Mesenteric fat pad (tissue), 1 donor: ENCODE measurements at regions not wholly inside any gene's neighbourhood (a gene's known extent, or its start where the extent isn't known, plus 50 kb on each side); places are given as distances from the start of the nearest gene placed in this dataset.

Experiments
- DNase-seq: peaks from one replicate; pipeline ENCODE4 v3.0.0-alpha.2; 2020; ENCODE audit warnings: low spot score
- donor health status: DM: yes; HTN: yes; CAD: no.

DNA sequence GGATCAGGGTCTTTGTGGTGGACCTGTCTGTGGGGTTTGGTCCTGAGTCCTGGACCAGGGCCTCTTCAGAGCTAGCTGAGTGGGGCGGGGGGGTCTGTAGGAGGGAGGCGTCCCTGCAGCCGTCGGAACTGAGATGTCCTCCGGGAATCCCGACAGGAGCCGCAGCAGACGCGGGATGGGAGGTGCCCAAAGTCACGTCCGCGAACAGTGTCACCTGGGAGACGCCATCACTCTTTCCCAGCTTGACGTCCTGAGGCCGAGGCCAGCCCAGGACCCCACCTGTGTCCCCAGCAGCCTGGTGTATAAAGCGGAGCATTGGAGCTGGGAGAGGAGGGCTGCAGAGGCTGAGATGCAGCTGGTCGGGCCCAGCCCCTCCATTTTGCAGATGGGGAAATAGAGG is 1234.7 kb downstream of the BRD1 start:
- DNase-seq = no peak

GRCh38 chr22:48592488-48592887 is 1235.2 kb downstream of the BRD1 start:
- DNase-seq = no peak

DNA sequence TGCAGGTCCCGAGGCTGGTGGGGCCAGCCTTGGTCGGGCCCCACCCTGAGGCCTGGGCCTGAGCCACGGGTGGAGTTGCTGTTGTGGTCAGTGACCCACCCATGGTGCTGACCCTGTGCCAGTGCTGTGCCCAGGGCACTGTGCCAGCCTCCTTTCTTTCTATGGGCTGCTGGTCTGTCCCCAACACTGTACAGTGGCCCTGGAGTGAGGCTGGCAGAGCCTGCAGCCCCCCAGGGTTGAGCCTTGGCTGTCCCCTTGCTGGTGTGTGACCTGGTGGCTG is 1235.7 kb downstream of the BRD1 start:
- no peak for DNase-seq

- DNase-seq = no peak
Observed at GRCh38 chr22:48591286-48592065, 1236.2 kb downstream of the BRD1 start.

GRCh38 chr22:48589901-48590300 is 1237.8 kb downstream of the BRD1 start:
- no peak for DNase-seq

DNA sequence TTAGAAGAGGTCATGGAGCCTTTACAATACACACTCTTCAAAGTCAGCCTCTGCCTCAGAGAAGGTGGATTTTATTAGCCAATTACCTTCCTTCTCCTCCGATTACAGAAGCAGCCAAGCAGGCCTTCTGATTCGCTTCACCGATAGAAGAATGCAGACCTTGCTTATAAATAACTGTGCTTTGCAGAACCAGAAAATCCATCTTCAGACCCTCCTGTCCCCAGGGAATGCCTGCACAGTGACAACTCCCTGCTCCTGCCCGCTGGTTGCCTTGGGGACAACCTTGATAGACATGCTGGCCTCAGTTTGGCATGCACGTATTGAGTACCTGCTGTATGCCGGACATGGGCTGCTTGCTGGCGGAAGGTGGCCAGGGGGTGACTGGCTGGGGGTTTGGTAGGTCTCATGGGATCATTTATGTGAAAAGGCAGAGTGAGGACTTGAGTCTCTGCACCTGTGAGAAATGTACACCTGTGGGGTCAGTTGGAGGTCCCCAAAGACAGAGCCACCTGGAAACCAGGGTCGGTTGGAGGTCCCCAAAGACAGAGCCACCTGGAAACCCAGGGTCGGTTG is 1238.7 kb downstream of the BRD1 start:
- no peak for DNase-seq

DNA sequence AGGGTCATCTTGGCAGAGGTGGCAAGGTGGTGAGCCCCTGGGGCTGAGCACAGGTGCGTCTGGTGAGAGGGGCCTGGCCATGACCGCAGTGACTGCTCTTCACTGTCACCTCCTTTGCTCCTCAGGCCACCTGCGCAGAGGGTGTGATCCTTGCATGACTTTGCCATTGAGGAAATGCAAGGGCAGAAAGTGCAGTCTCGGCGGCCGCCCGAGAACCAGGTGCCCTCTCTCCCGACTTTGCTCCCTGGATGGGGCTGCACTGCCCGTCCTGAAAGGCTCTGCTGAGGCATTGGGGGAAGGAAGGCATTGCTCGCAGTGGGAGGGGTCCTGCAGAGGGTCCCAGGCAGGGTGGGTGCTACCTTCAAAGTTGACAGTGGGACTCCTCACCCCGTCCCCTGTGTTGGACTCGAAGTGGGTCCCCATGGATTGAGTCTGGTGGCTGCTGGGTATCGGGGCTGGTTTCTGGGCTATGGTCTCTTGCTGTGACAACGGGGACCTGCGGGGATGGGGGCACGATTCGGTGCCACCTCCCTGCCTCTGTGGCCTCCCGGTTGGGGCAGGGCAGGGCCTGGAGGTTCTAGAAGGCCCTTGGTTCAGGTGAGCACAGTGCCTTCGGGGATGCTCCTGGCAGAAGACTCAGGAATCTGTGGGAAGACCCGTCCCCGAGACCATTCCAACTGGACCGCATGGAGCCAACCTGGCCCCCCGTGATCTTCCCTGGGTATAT is 1239.4 kb downstream of the BRD1 start:
- DNase-seq = no peak

- no peak for DNase-seq
Observed at GRCh38 chr22:48587236-48587865, 1240.3 kb downstream of the BRD1 start.

GRCh38 chr22:48586799-48587185 is 1240.9 kb downstream of the BRD1 start:
- DNase-seq = no peak

DNA sequence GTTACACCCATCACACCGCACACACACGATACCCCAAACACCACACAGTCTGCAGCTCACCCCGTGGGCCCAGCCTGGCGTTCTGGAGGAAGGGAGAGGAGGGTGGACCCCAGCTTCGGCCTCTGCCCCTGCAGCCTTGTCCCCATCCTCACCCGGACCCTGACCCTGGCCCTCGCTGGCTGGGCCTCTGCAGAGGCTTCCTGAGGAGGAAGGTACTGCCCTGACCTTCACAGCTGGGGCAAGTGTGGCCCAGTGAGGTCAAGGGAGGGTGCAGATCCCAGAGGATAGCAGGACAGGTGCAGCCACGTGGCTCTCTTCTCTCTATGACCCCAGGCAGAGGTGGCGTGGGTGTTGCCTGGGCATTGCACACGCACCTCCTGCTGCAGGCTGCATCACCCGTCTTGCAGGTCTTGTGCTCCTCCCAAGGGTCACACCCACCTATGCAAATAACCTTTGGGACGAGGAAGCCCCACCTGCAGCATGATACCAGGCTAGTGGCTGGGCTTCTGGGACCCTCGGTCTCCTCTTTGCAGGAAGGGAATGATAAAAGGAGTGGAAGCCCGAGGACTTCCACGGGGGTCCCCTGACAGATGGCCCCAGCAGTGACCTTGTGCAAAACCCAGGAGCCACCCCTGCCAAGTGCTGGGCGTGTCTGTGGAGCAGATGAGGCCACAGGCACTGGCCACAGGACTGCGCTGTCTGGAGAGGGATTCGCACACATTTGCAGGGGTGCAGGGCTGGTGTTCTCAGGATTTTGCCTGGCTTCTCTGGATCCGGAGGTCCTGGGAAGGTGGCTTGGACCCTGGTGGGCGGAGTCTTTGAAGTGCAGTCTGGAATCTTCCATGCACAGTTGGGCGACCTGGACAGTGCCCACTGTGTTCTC is 1241.5 kb downstream of the BRD1 start:
- no peak for DNase-seq

- DNase-seq = no peak
Observed at GRCh38 chr22:48584170-48584569, 1243.5 kb downstream of the BRD1 start.

- no peak for DNase-seq
Observed at GRCh38 chr22:48581796-48582469, 1245.7 kb downstream of the BRD1 start.

DNA sequence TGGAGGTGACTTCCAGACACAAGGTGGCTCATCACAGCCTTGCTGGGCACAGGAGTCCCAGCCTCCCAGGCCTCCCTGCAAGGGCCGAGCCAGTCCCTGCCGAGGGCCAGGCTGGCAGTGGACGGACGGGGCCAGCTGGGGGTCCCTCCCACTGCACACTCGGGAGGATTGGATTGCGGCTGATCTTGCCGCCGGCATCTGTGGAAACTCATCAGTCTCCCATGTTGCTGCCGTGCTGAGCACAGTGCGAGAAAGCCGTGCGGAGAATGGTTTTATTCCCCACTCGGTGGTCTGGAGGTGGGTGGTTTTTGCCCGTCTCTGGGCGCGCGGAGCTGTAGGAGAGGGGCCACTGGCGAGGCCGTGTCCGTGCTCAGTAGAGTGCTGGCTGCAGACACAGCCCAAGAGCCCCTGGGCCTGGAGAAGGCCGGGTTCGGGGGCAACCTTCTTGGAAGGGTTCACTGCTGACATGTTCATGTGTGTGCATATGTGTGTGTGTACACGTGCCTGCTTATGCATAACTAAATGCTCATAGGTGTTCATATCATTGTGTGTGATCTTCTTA is 1246.4 kb downstream of the BRD1 start:
- no peak for DNase-seq

- no peak for DNase-seq
Observed at GRCh38 chr22:48580481-48580970, 1247.1 kb downstream of the BRD1 start.

DNA sequence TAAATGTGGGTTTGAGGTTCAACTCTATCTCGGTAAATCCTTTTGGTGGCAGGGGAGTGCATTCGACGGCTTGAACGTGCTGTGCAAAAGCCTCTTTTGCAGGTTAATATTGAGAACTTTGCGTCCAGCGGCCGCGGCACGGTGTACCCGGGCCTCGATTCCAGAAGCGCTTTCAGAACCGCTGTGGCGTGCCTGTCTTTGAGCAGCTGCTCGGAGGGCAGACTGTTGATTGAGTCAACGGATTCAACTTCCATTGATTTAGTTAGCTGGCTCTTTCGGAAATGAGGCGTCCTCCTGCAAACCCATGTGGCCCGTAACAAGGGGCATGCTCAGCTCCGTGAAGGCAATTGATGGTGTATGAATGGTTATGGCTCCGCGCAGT is 1247.8 kb downstream of the BRD1 start:
- no peak for DNase-seq

- no peak for DNase-seq
Observed at GRCh38 chr22:48579043-48579927, 1248.4 kb downstream of the BRD1 start.

DNA sequence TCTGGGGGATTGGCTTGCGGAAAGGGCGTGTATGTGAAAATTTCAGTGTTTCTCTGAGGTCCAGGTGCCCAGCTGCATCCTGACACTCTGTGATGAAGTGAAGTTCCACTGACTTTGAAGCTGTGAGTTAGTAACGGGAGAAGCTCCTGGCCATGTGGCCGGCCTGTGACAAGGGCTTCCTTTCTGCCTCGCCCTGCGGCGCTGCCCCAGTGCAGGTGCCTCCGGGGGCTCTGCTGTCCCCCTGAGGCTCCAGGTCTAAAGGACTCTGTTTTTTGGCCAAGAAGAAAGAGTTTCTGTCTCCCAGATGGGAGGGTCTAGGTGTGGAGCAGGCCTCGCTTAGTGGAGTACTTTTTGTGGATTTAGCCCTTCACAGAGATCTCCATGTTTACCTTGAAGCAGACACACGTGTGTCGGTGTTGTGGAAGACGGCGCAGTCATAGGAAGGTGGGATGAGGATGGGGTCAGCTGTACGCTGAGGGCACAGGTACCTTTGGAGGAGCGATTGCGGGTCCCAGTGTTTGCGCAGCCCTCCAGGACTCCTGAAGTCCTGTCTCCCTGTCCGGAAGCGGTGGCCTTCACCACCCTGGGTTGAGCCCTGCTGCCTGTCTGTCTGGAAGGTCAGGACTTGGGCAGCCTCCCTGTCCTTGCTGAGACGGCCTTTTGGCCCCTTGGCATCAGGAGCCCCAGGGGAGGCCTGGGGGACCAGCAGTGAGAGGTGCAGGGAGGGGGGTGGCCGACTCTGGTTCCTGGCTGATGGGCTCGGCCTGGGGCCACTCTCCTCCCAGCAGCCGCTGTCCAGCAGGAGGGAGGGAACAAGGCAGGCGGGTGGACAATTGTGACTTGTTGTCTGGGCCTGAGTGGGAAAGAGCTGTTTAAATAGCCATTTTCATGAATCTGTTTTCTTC is 1249.3 kb downstream of the BRD1 start:
- DNase-seq = no peak

DNA sequence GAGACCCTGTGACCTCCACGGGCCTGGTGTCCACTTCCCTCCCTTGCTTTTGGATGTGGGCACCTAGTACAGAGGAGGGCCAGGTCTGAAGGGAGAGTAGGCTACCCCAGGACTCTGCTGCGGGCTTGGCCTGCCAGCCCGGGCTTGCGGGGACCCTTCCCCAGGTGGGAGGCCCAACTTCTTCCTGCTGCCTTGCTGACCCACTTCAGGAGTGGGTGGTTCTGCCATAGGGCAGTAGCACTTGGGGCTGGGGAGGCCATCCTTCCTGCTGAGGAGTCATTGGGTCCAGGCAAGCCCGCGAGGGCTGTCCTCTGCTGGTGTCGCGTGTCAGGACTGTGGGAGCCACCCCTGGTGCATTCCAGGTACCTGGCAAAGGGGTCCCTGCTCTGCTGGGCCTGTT is 1250.0 kb downstream of the BRD1 start:
- DNase-seq = no peak
